Gastroesophageal sphincter (tissue), 3 donors: ENCODE measurements at regions not wholly inside any gene's neighbourhood (a gene's known extent, or its start where the extent isn't known, plus 50 kb on each side); places are given as distances from the start of the nearest gene placed in this dataset.

ENCODE experiments used
- CTCF ChIP-seq, 4 experiments: fragments of 200-600 bp in 2 of 4; fragments of 450-650 bp in 2 of 4; sonication (generic) in 1 of 4; IDR thresholded peaks; one replicate each; pipeline ENCODE4 v1.5.1; 2017 to 2019; ENCODE audit warnings: antibody characterized with exemption in 4 of 4, mild to moderate bottlenecking in 2 of 4, moderate library complexity in 2 of 4
- EP300 ChIP-seq: sonication (generic); formaldehyde crosslinking; IDR thresholded peaks from one replicate; pipeline ENCODE4 v1.6.1; 2017; ENCODE audit warnings: antibody characterized with exemption, mild to moderate bottlenecking
- POLR2A ChIP-seq, 2 donors: fragments of 450-650 bp; IDR thresholded peaks; one replicate each; pipeline ENCODE4 v1.6.1; 2017; ENCODE audit warnings: antibody characterized with exemption in 2 of 2, mild to moderate bottlenecking in 2 of 2, moderate library complexity in 1 of 2
- POLR2AphosphoS5 ChIP-seq: sonication (generic); formaldehyde crosslinking; IDR thresholded peaks from one replicate; pipeline ENCODE4 v1.6.1; 2017; ENCODE audit warnings: antibody characterized with exemption

- TF ChIP-seq EP300, result no peak
- TF ChIP-seq CTCF (IDR thresholded peaks at IDR 0.05), result no peak
- TF ChIP-seq POLR2A (IDR thresholded peaks at IDR 0.05), result no peak
- no peak for TF ChIP-seq POLR2AphosphoS5
Observed at GRCh38 chr3:152785051-152785450, 49.9 kb upstream of the P2RY1 start.
